ENCODE measurements at regions not wholly inside any gene's neighbourhood (a gene's known extent, or its start where the extent isn't known, plus 50 kb on each side); places are given as distances from the start of the nearest gene placed in this dataset.

GRCh38 chr17:72502371-72503341 is 381.8 kb downstream of the SOX9 start:
- DNase-seq (ENCODE audit: low spot score): no peak

DNA sequence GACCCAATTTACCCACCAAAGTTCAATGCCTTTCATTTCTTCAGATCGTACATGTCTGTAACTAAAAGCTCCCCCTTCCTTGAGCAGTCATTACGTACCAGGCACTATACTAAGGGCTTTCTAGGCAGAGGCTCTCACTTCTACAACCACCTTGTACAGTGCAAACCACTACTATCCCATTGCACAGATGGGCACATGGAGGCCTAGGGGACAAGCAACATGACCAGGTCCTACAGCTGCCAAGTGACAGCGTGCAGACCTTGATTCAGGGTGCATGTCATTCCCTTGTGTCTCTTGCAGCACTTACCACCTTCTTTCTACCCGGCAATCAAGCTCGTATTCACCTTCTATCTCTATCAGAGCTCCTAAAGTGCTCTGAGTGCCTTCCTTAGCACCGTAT is 382.7 kb downstream of the SOX9 start:
- no peak for DNase-seq (ENCODE audit: low spot score)

GRCh38 chr17:72504783-72505182 is 384.0 kb downstream of the SOX9 start:
- no peak for DNase-seq (ENCODE audit: low spot score)

GRCh38 chr17:72506773-72507172 is 386.0 kb downstream of the SOX9 start:
- no peak for DNase-seq (ENCODE audit: low spot score)

- DNase-seq (ENCODE audit: low spot score): no peak
Measured at GRCh38 chr17:72507370-72507769, 386.6 kb downstream of the SOX9 start.

DNA sequence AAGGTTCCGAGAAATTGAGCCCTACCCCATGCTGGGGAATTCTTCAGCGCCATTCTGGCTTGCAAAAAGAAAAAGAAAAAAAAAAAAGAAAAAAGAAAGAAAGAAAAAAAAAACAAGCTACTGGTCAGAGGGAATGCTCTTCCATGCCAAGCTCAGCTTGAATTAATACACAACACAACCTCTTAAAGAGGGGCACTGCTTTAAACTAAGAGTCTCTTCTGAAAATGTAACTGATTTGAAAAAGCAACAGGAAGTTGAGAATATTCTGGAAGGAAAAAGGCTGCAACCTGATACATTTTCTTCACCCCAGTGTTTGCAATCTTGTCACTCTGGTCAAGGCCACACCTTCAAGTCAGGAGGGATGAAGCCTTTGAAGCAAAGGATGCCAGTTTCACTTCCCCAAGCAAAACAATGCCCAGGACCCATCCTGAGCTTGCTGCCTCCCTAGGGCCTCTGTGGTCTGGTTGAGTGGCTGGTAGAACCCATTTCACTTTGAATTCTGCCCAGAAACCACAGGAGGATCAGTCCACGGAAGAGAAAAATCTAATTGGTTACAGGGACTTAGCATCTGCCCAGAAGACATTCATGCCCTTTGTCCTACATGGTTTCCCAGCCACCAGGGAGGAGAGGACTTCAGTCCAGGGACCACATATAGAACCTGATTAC is 389.7 kb downstream of the SOX9 start:
- no peak for DNase-seq (ENCODE audit: low spot score)

DNA sequence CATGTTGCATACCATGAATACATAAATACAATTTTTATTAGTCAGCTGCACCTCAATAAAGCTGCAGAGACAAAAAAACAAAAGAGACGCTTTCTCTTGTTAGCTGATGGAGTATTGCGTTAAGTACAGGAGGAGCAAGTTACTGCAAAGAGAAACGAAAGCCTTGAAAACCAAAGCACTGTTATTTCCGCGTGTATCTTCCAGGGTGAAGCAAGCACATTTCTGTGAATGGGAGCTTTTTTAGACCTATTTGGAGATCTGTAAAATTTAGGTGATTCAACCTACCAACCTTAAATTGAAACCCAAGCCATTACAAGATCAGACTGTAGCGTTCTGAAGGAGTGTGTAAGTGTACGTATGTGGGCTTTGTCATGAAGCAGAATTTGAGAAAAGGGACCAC is 390.4 kb downstream of the SOX9 start:
- no peak for DNase-seq (ENCODE audit: low spot score)

DNA sequence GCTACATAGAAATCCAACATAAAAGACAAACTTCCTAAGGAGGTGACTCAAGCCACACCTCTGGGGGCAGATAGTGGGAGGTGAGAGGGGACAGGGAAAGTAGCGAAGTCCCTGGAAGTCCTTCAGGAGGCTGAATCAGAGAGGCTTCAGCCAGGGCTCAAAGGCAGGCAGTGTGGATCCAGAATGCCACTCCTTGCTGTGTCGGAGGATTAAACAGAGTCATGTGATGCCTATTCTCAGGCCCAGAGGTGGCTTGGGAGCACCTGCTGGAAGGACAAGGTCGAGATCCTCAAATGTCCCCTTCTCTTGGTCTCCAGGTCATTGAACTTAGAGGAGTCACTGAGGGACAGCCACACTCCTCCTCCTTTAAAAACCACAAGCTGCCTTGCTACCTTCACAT is 391.1 kb downstream of the SOX9 start:
- DNase-seq (ENCODE audit: low spot score): no peak

- DNase-seq (ENCODE audit: low spot score): no peak
Measured at GRCh38 chr17:72512649-72513556, 392.1 kb downstream of the SOX9 start.

GRCh38 chr17:72514321-72514861 is 393.6 kb downstream of the SOX9 start:
- DNase-seq (ENCODE audit: low spot score): no peak

DNA sequence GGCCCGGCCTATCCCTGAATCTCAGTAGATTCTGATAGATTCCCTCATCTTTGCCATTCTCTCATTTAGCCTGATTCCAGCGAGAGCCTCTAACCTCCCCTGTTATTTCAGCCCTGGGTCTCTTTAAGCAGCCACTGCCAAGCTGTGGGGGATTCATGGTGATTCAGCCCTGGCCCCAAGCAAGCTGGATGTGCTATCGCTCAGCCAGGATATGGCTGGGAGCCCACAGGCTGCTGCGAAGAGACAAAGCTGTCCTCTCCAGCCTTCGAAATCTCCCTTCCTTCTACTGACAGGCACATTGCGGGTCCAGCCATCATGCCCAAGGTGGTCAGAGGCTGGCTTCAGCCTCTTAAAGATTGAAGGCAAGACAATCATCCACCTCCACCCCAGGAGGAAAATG is 394.1 kb downstream of the SOX9 start:
- no peak for DNase-seq (ENCODE audit: low spot score)

DNA sequence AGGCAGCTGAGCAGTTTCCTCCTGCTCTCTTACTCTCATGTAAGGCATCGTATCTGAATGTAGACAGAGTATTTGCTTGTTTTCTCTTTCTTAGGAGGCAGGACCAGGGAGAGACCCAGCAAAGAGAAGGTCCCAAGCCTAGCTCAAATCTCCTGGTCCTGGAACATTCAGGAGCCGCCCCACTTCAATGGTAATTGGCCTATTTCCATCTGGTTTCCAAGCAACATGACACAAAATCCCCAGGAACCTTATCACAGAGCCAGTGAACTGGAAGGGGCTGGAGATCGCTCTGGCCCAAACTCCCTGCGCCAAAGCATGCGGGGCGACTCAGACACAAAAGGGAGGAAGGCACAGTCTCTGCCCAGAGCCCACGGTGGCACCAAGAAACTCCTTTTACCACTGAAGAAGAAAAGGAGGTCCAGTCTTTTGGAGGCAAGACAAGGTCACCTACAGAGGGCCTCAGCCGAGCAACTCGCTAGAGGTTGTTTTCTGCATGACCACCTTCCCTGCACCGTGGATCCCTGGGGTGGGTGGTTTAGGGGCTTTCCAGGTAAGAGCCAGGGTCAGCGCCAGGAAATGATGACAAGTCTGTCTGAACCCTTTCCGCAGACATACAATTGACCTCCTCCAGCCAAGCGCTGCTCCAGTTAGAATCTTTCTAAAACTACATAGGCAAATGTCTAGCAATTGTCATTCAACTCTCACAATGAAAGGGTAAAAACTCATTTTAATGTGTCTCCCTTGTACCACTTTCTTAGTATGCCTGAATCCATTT is 394.7 kb downstream of the SOX9 start:
- DNase-seq (ENCODE audit: low spot score): no peak

GRCh38 chr17:72516772-72517399 is 396.1 kb downstream of the SOX9 start:
- DNase-seq (ENCODE audit: low spot score): no peak

- no peak for DNase-seq (ENCODE audit: low spot score)
Measured at GRCh38 chr17:72517413-72518158, 396.8 kb downstream of the SOX9 start.

DNA sequence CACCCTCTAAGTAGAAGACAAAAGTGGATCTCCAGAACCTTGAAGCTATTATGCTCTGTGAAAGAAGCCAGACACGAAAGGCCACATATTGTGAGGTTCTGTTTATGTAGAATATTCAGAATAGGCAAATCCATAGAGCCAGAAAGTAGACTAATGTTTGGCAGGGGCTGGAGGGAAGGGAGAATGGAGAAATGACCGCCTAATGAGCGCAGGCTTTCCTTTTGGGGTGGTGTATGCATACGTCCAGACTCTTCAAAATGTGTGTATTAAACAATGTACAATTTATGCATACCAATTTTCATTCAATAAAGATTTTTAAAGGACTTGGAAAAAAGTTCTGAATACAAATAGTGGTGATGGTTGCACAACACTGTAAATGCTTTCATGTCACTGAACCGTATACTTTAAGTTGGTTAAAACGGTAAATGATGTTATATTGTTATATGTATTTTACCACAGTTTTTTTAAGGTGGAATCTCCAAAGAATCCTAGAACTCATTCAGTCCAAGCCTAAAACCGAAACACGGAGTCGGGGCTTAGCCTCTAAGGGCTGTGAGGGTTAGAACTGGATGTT is 397.4 kb downstream of the SOX9 start:
- no peak for DNase-seq (ENCODE audit: low spot score)

DNA sequence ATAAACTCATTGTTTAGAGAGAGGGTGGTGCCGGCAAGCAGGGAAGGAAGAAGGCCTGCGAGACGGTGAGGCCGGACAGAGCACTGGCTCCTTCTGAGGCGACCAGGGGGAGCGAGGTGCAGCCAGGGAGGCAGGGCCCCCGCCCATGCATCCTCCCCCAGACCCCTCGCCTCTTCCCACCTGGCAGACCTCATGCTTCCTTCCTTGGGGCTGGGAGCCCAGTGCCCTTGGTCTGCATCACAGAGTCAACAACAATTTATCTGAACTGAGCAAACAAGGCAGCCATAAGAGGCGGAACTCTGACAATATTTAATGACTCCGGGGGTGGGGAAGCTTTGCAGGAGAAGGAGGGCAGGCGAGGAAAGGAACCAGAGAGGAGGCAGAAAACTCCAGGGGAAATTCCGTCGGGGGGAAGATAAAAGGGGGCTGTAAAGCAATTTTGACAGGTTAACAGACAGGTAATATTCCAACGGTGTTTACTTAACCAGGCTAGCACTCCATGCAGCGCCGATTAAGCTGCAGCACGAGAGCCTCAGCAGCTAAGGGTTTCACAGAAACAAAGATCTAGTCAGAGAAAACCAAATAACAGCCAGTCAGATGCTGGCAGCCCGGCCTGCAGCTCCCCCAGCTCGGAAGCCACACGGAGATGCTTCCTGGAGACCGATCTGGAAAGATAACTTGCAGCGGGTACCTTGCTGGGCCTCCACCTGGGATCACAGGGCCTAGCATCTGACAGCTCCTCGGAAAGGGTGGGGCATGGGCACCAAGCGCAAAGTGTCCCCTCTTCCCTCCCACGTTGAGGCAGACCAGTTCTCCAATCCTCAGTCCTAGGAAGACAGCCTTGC is 398.2 kb downstream of the SOX9 start:
- peak; percentile 56 for DNase-seq (ENCODE audit: low spot score)

DNA sequence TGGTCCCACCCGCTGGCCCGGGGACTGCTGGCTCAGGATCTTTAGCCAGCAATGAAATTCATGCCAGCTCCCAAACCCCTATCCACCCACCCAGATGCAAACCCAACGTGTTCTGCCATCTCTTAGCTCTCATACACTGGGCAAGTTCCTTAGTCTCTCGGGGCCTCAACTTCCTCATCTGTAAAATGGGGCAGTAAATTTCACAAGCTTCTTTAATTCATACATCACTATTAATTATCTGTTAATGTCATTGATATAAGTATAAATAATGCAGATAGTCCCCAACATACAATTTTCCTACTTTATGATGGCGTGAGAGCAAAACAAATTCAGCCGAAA is 398.7 kb downstream of the SOX9 start:
- DNase-seq (ENCODE audit: low spot score): no peak

DNA sequence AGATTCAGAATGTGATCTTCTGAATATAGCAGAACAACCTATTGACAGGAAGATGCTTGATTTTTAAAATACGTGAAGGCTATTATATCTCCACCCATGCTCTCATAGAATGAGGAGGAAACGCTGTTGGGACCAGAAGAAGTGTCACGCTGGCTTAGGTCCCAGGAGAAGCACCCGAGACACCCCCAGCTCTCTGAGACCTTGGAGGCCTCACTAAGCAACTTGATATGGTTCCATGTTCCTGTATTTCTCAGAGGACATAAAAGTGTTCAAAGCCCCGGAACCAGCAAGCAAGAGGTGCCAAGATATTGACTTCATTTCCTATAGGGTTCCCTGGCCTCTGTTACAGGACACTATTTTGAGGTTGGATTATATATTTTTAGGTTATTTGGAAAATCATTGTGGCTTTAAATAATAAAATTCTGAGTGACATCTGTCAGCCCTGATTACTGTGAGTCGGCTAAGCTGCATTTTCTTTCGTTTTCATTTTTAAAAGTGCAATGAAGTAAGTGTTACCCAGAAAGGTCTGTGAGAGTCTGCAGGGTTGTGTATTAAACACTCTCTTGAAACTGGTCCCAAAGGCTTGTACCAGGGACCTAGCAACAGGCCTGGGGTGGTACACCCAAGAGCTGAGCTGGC is 400.0 kb downstream of the SOX9 start:
- no peak for DNase-seq (ENCODE audit: low spot score)

Measured in HuH-7.5 (cell line).